Mesenchymal stem cell (in vitro differentiated cells and primary cell): ENCODE measurements at regions not wholly inside any gene's neighbourhood (a gene's known extent, or its start where the extent isn't known, plus 50 kb on each side); places are given as distances from the start of the nearest gene placed in this dataset.

Source experiments
- DNase-seq: peaks from one replicate; pipeline ENCODE4 v3.0.0-alpha.2; 2013
- H2AFZ ChIP-seq: one replicate; pipeline ENCODE4 v1.6.1; 2013; ENCODE audit warnings: low read depth, mild to moderate bottlenecking, control low read depth, inconsistent platforms, low read length, moderate library complexity
- H2AK5ac ChIP-seq: 2 replicates; pipeline ENCODE4 v1.6.1; 2013; ENCODE audit warnings: low read length, moderate library complexity, mild to moderate bottlenecking, inconsistent platforms; ENCODE audit not compliant: severe bottlenecking
- H2BK120ac ChIP-seq: one replicate; pipeline ENCODE4 v1.6.1; 2013; ENCODE audit warnings: low read depth, mild to moderate bottlenecking, inconsistent platforms, low read length, moderate library complexity
- H2BK12ac ChIP-seq, 2 experiments: one replicate each; pipeline ENCODE4 v1.6.1; 2013; ENCODE audit warnings: inconsistent platforms in 2 of 2, low read length in 2 of 2, mild to moderate bottlenecking in 2 of 2, moderate library complexity in 2 of 2, control low read depth in 1 of 2
- H2BK15ac ChIP-seq: one replicate; pipeline ENCODE4 v1.6.1; 2013; ENCODE audit warnings: mild to moderate bottlenecking, low read depth, inconsistent platforms; ENCODE audit not compliant: poor library complexity, severe bottlenecking
- H2BK5ac ChIP-seq: 2 replicates; pipeline ENCODE4 v1.6.1; 2013; ENCODE audit warnings: low read depth, mild to moderate bottlenecking, low read length, control low read depth, inconsistent platforms; ENCODE audit not compliant: poor library complexity, severe bottlenecking
- H3K14ac ChIP-seq, 2 experiments: one replicate each; pipeline ENCODE4 v1.6.1; 2013; ENCODE audit warnings: inconsistent platforms in 2 of 2, low read length in 2 of 2, control low read depth in 1 of 2, mild to moderate bottlenecking in 1 of 2, moderate library complexity in 1 of 2
- H3K18ac ChIP-seq, 2 experiments: one replicate each; pipeline ENCODE4 v1.6.1; 2013; ENCODE audit warnings: inconsistent platforms in 2 of 2, low read length in 2 of 2, control low read depth in 1 of 2, low read depth in 1 of 2, mild to moderate bottlenecking in 1 of 2
- H3K23ac ChIP-seq, 2 experiments: one replicate each; pipeline ENCODE4 v1.6.1; 2013; ENCODE audit warnings: inconsistent platforms in 2 of 2, low read length in 2 of 2, mild to moderate bottlenecking in 2 of 2, moderate library complexity in 2 of 2, control low read depth in 1 of 2
- H3K27ac ChIP-seq: 2 replicates; pipeline ENCODE4 v1.5.1; 2013; ENCODE audit warnings: mild to moderate bottlenecking, moderate library complexity, low read length, control low read depth, inconsistent platforms; ENCODE audit not compliant: poor library complexity, severe bottlenecking
- H3K27me3 ChIP-seq, 2 experiments: 2 replicates each; pipeline versions ENCODE4 v1.6.1 to v1.7.0; 2013; ENCODE audit warnings: low read length in 2 of 2, mild to moderate bottlenecking in 2 of 2, moderate library complexity in 2 of 2, control low read depth in 1 of 2, inconsistent platforms in 1 of 2; ENCODE audit not compliant: control insufficient read depth in 1 of 2, insufficient read depth in 1 of 2
- H3K36me3 ChIP-seq, 2 experiments: 2 replicates each; pipeline versions ENCODE4 v1.6.1 to v1.7.0; 2013; ENCODE audit warnings: low read length in 2 of 2, control low read depth in 1 of 2, inconsistent platforms in 1 of 2, low read depth in 1 of 2, mild to moderate bottlenecking in 1 of 2; ENCODE audit not compliant: insufficient read depth in 2 of 2, control insufficient read depth in 1 of 2
- H3K4ac ChIP-seq, 2 experiments: one replicate each; pipeline ENCODE4 v1.6.1; 2013; ENCODE audit warnings: inconsistent platforms in 2 of 2, low read length in 2 of 2, mild to moderate bottlenecking in 2 of 2, moderate library complexity in 2 of 2, control low read depth in 1 of 2, low read depth in 1 of 2
- H3K4me1 ChIP-seq: 2 replicates; pipeline ENCODE4 v1.6.1; 2013; ENCODE audit warnings: low read depth, low read length, control low read depth; ENCODE audit not compliant: control insufficient read depth, insufficient read depth
- H3K4me2 ChIP-seq: 2 replicates; pipeline ENCODE4 v1.6.1; 2013; ENCODE audit warnings: low read length, mild to moderate bottlenecking, inconsistent platforms; ENCODE audit not compliant: poor library complexity, severe bottlenecking
- H3K4me3 ChIP-seq, 2 experiments: 2 replicates each; pipeline versions ENCODE4 v1.5.1 to v1.7.0; 2013; ENCODE audit warnings: low read length in 2 of 2, mild to moderate bottlenecking in 2 of 2, control low read depth in 1 of 2, low read depth in 1 of 2; ENCODE audit not compliant: insufficient read depth in 1 of 2
- H3K79me1 ChIP-seq: replicated peaks from 2 replicates; pipeline ENCODE4 v1.6.1; 2013; ENCODE audit warnings: mild to moderate bottlenecking, control low read depth, low read length, inconsistent platforms; ENCODE audit not compliant: poor library complexity, severe bottlenecking
- H3K9ac ChIP-seq: 2 replicates; pipeline ENCODE4 v1.7.0; 2013; ENCODE audit warnings: mild to moderate bottlenecking, low read length, moderate library complexity
- H3K9me3 ChIP-seq: 2 replicates; pipeline ENCODE4 v1.7.0; 2013; ENCODE audit warnings: mild to moderate bottlenecking, low read length; ENCODE audit not compliant: control insufficient read depth
- H4K8ac ChIP-seq: one replicate; pipeline ENCODE4 v1.6.1; 2013; ENCODE audit warnings: inconsistent platforms, mild to moderate bottlenecking, low read length, moderate library complexity
- H4K91ac ChIP-seq: one replicate; pipeline ENCODE4 v1.6.1; 2013; ENCODE audit warnings: mild to moderate bottlenecking, low read length, inconsistent platforms
- WGBS: methylation state at CpG from one replicate; pipeline ENCODE4 v1.1.7; 2013; ENCODE audit warnings: mixed read lengths; 5-methylcytosine and 5-hydroxymethylcytosine counted together

DNA sequence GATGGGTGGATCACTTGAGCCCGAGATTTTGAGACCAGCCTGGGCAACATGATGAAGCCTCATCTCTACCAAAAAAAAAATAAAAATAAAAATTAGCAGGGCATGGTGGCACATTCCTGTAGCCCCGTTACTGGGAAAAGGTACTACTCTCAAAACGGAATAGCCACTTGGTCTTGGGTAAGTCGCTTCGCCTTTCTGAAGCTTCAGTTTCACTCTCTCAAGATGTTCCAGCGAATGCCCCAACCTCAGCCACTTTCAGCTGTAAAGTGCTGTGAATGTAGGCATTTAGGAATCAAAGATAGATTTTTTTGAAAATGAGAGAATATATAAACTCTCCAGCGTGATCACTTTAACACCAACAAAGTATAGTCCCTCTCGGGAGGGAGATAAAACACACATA is 154.1 kb upstream of the HS3ST3A1 start:
- no peak overlapping the region for H3K4me2 ChIP-seq
- no peak overlapping the region for H3K27ac ChIP-seq
- H3K23ac ChIP-seq = no peak overlapping the region
- no peak overlapping the region for H2AK5ac ChIP-seq
- H3K36me3 ChIP-seq = no peaks in the 10 kb centered on the region
- no peaks in the 10 kb centered on the region for H3K79me1 ChIP-seq
- 92% methylated on average over 5 of the region's 8 CpGs for WGBS
- no peak overlapping the region for H3K14ac ChIP-seq
- H3K9me3 ChIP-seq = no peaks in the 10 kb centered on the region
- H2BK12ac ChIP-seq = no peak overlapping the region
- H2BK120ac ChIP-seq = no peak overlapping the region
- no peaks in the 10 kb centered on the region for H3K4me1 ChIP-seq
- no peak for DNase-seq
- no peaks in the 10 kb centered on the region for H3K27me3 ChIP-seq
- no peak overlapping the region for H3K4me3 ChIP-seq
- no peak overlapping the region for H2BK5ac ChIP-seq
- no peak overlapping the region for H2AFZ ChIP-seq
- H3K9ac ChIP-seq = no peak overlapping the region
- H4K8ac ChIP-seq = no peak overlapping the region
- no peak overlapping the region for H3K18ac ChIP-seq
- H4K91ac ChIP-seq = no peak overlapping the region
- no peak overlapping the region for H2BK15ac ChIP-seq
- no peak overlapping the region for H3K4ac ChIP-seq

- no peaks in the 10 kb centered on the region for H3K4me1 ChIP-seq
- no peaks in the 10 kb centered on the region for H3K27me3 ChIP-seq
- H3K4me2 ChIP-seq = no peak overlapping the region
- no peak overlapping the region for H4K91ac ChIP-seq
- no peak overlapping the region for H2BK15ac ChIP-seq
- H2AFZ ChIP-seq = no peak overlapping the region
- no peaks in the 10 kb centered on the region for H3K36me3 ChIP-seq
- no peak overlapping the region for H3K23ac ChIP-seq
- no peak overlapping the region for H3K27ac ChIP-seq
- H3K18ac ChIP-seq = no peak overlapping the region
- no peaks in the 10 kb centered on the region for H3K9me3 ChIP-seq
- no peak overlapping the region for H4K8ac ChIP-seq
- DNase-seq = no peak
- no peaks in the 10 kb centered on the region for H3K79me1 ChIP-seq
- no peak overlapping the region for H2BK5ac ChIP-seq
- no peak overlapping the region for H3K4me3 ChIP-seq
- WGBS = 14% methylated on average over 1 of the region's 2 CpGs
- no peak overlapping the region for H2BK120ac ChIP-seq
- H3K4ac ChIP-seq = no peak overlapping the region
- H3K14ac ChIP-seq = no peak overlapping the region
- no peak overlapping the region for H2BK12ac ChIP-seq
- no peak overlapping the region for H2AK5ac ChIP-seq
- no peak overlapping the region for H3K9ac ChIP-seq
Observed at GRCh38 chr17:13756763-13757162, 155.0 kb upstream of the HS3ST3A1 start.

DNA sequence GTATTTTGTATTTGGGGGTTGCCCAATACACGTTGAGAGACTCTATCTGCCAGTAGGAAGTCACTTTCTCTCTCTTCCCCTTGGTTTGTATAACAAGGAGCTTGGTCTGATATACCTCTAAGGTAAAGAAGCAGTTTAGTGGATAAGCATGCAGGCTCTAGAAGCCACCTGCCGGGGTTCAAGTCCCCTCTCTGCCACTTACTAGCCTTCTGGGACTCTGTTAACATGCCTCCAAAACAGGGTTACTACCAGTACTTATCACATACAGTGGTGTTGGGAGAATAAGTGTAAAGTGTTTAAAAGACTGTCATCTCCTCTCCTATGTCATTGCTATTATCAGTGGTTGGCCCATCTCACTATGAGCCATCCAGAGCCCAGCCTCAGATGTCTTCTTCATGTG is 156.1 kb upstream of the HS3ST3A1 start:
- no peaks in the 10 kb centered on the region for H3K36me3 ChIP-seq
- 67% methylated on average over 1 of the region's 2 CpGs for WGBS
- no peak overlapping the region for H4K8ac ChIP-seq
- no peak overlapping the region for H3K27ac ChIP-seq
- no peak overlapping the region for H2BK5ac ChIP-seq
- H3K9me3 ChIP-seq = no peaks in the 10 kb centered on the region
- H3K18ac ChIP-seq = peak overlapping the region in 1 of 2 experiments; percentile 21
- no peak overlapping the region for H2AFZ ChIP-seq
- no peak overlapping the region for H4K91ac ChIP-seq
- H3K79me1 ChIP-seq = no peaks in the 10 kb centered on the region
- H3K9ac ChIP-seq = no peak overlapping the region
- no peak overlapping the region for H3K4me2 ChIP-seq
- H3K4me1 ChIP-seq = no peaks in the 10 kb centered on the region
- H3K23ac ChIP-seq = no peak overlapping the region
- H3K4me3 ChIP-seq = no peak overlapping the region
- no peaks in the 10 kb centered on the region for H3K27me3 ChIP-seq
- no peak overlapping the region for H3K4ac ChIP-seq
- no peak overlapping the region for H2BK12ac ChIP-seq
- H2BK120ac ChIP-seq = no peak overlapping the region
- no peak for DNase-seq
- H3K14ac ChIP-seq = no peak overlapping the region
- H2BK15ac ChIP-seq = no peak overlapping the region
- H2AK5ac ChIP-seq = no peak overlapping the region

DNA sequence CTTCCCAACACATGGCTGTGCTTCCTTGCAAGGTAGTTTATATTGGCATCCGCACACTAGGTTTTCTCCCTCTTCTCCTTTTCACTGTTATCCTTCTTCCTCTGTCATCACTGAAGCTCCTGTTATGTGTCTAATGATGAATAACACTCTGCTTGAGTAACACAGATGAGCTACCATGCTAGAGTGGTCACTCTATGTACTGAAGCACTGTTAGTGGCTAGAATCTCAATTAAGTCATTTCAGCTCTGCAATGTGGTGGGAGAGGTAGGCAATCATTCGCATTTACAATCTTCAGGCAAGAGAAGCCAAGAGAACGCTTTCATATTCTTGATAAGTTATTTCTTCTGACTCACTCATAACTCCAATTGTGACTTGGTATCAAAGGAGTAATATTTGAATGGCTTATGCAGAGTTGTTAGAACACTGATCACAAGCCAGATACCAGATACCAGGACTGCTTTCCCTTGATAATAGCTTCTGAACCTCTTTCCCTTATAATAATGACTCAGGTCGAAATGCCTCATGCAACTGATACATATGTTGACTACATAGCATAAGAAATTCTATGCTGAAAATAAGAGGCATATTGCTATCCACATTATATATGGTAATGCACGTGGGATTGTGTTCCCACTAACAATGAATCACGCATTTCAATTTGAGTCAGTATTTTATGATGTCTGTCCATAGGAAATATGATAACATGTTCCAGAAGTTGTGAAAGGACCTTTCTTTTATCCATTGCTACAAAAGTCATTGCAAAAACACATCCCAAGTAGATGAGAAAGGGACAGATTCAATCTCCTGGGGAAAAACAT is 158.0 kb upstream of the HS3ST3A1 start:
- H4K8ac ChIP-seq = no peak overlapping the region
- H3K9me3 ChIP-seq = no peaks in the 10 kb centered on the region
- no peak overlapping the region for H2BK5ac ChIP-seq
- WGBS = 100% methylated on average over 1 of the region's 6 CpGs
- no peak overlapping the region for H2BK120ac ChIP-seq
- no peak overlapping the region for H2AFZ ChIP-seq
- no peak for DNase-seq
- H3K27ac ChIP-seq = no peak overlapping the region
- no peaks in the 10 kb centered on the region for H3K36me3 ChIP-seq
- no peak overlapping the region for H3K14ac ChIP-seq
- H3K4me1 ChIP-seq = no peaks in the 10 kb centered on the region
- H2BK12ac ChIP-seq = no peak overlapping the region
- H3K27me3 ChIP-seq = no peaks in the 10 kb centered on the region
- H2AK5ac ChIP-seq = no peak overlapping the region
- H2BK15ac ChIP-seq = no peak overlapping the region
- H4K91ac ChIP-seq = no peak overlapping the region
- no peak overlapping the region for H3K4me2 ChIP-seq
- H3K18ac ChIP-seq = no peak overlapping the region
- H3K79me1 ChIP-seq = no peaks in the 10 kb centered on the region
- no peak overlapping the region for H3K4me3 ChIP-seq
- H3K9ac ChIP-seq = no peak overlapping the region
- no peak overlapping the region for H3K23ac ChIP-seq
- H3K4ac ChIP-seq = no peak overlapping the region
